HepG2 (cell line): ENCODE measurements at regions not wholly inside any gene's neighbourhood (a gene's known extent, or its start where the extent isn't known, plus 50 kb on each side); places are given as distances from the start of the nearest gene placed in this dataset.

Experiments
- CHD2 ChIP-seq: IDR thresholded peaks from 2 replicates; pipeline ENCODE4 v1.6.1; 2011; ENCODE audit warnings: low read depth, low read length, improper control_type of control experiment
- CTCF ChIP-seq: sonication (generic); formaldehyde crosslinking; IDR thresholded peaks from 2 replicates; pipeline ENCODE4 v1.5.0; 2020; ENCODE audit warnings: mild to moderate bottlenecking, missing genetic modification reagents, moderate library complexity
- ISL2 ChIP-seq: sonication (generic); formaldehyde crosslinking; IDR thresholded peaks from 2 replicates; pipeline ENCODE4 v1.5.0; 2020; ENCODE audit warnings: missing genetic modification reagents
- MED1 ChIP-seq: sonication (generic); formaldehyde crosslinking; IDR thresholded peaks from 2 replicates; pipeline ENCODE4 v1.4.0; 2020; ENCODE audit warnings: missing genetic modification reagents
- SATB2 ChIP-seq: sonication (generic); formaldehyde crosslinking; IDR thresholded peaks from 2 replicates; pipeline ENCODE4 v1.5.0; 2020; ENCODE audit warnings: missing genetic modification reagents
- TCF7L2 ChIP-seq: IDR thresholded peaks from 2 replicates; pipeline ENCODE4 v1.6.1; 2011; ENCODE audit warnings: mild to moderate bottlenecking, low read depth, low read length, moderate library complexity
- ZIK1 ChIP-seq: sonication (generic); formaldehyde crosslinking; IDR thresholded peaks from 2 replicates; pipeline ENCODE4 v1.5.0; 2020; ENCODE audit warnings: mild to moderate bottlenecking, low read depth, missing genetic modification reagents, borderline replicate concordance
- ZNF331 ChIP-seq: sonication (generic); formaldehyde crosslinking; IDR thresholded peaks from 2 replicates; pipeline ENCODE4 v1.4.0; 2020; ENCODE audit warnings: missing genetic modification reagents
- ZNF34 ChIP-seq: sonication (generic); formaldehyde crosslinking; IDR thresholded peaks from 2 replicates; pipeline ENCODE4 v1.4.0; 2020; ENCODE audit warnings: mild to moderate bottlenecking, missing genetic modification reagents, borderline replicate concordance
- TF ChIP-seq, protein P1 (sequence below): sonication (generic); formaldehyde crosslinking; IDR thresholded peaks from 2 replicates; pipeline ENCODE4 v1.8.1; 2022; ENCODE audit warnings: mild to moderate bottlenecking, missing genetic modification reagents
- TF ChIP-seq, protein P2 (sequence below): sonication (generic); formaldehyde crosslinking; IDR thresholded peaks from 2 replicates; pipeline ENCODE4 v1.4.0; 2020; ENCODE audit warnings: missing genetic modification reagents
- TF ChIP-seq, protein P3 (sequence below), 2 experiments: sonication (generic) in 1 of 2; formaldehyde crosslinking in 1 of 2; IDR thresholded peaks; 2 replicates each; pipeline versions ENCODE4 v1.5.1 to v1.6.1; 2011 to 2020; ENCODE audit warnings: borderline replicate concordance in 1 of 2, low read depth in 1 of 2, low read length in 1 of 2, mild to moderate bottlenecking in 1 of 2, missing genetic modification reagents in 1 of 2, moderate library complexity in 1 of 2
- TF ChIP-seq, protein P4 (sequence below): sonication (generic); formaldehyde crosslinking; IDR thresholded peaks from 2 replicates; pipeline ENCODE4 v1.4.0; 2020; ENCODE audit warnings: mild to moderate bottlenecking, missing genetic modification reagents
- TF ChIP-seq, protein P5 (sequence below): sonication (generic); formaldehyde crosslinking; IDR thresholded peaks from 2 replicates; pipeline ENCODE4 v1.5.1; 2020; ENCODE audit warnings: missing genetic modification reagents, mild to moderate bottlenecking, borderline replicate concordance

- TF ChIP-seq ZIK1 = no peak
- TF ChIP-seq MED1 (CRISPR knock-in tag) = no peak
- TF ChIP-seq, protein P1, sequence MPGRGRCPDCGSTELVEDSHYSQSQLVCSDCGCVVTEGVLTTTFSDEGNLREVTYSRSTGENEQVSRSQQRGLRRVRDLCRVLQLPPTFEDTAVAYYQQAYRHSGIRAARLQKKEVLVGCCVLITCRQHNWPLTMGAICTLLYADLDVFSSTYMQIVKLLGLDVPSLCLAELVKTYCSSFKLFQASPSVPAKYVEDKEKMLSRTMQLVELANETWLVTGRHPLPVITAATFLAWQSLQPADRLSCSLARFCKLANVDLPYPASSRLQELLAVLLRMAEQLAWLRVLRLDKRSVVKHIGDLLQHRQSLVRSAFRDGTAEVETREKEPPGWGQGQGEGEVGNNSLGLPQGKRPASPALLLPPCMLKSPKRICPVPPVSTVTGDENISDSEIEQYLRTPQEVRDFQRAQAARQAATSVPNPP (CRISPR knock-in tag) = no peak
- no peak for TF ChIP-seq ZNF34 (CRISPR knock-in tag)
- TF ChIP-seq ISL2 = no peak
- TF ChIP-seq CTCF = no peak
- TF ChIP-seq, protein P2, sequence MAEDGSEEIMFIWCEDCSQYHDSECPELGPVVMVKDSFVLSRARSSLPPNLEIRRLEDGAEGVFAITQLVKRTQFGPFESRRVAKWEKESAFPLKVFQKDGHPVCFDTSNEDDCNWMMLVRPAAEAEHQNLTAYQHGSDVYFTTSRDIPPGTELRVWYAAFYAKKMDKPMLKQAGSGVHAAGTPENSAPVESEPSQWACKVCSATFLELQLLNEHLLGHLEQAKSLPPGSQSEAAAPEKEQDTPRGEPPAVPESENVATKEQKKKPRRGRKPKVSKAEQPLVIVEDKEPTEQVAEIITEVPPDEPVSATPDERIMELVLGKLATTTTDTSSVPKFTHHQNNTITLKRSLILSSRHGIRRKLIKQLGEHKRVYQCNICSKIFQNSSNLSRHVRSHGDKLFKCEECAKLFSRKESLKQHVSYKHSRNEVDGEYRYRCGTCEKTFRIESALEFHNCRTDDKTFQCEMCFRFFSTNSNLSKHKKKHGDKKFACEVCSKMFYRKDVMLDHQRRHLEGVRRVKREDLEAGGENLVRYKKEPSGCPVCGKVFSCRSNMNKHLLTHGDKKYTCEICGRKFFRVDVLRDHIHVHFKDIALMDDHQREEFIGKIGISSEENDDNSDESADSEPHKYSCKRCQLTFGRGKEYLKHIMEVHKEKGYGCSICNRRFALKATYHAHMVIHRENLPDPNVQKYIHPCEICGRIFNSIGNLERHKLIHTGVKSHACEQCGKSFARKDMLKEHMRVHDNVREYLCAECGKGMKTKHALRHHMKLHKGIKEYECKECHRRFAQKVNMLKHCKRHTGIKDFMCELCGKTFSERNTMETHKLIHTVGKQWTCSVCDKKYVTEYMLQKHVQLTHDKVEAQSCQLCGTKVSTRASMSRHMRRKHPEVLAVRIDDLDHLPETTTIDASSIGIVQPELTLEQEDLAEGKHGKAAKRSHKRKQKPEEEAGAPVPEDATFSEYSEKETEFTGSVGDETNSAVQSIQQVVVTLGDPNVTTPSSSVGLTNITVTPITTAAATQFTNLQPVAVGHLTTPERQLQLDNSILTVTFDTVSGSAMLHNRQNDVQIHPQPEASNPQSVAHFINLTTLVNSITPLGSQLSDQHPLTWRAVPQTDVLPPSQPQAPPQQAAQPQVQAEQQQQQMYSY (CRISPR knock-in tag) = no peak
- TF ChIP-seq, protein P3, sequence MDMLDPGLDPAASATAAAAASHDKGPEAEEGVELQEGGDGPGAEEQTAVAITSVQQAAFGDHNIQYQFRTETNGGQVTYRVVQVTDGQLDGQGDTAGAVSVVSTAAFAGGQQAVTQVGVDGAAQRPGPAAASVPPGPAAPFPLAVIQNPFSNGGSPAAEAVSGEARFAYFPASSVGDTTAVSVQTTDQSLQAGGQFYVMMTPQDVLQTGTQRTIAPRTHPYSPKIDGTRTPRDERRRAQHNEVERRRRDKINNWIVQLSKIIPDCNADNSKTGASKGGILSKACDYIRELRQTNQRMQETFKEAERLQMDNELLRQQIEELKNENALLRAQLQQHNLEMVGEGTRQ (IDR thresholded peaks at IDR 0.05; ENCODE audit: low read depth, low read length) = no peak
- TF ChIP-seq, protein P3 (CRISPR knock-in tag; IDR thresholded peaks at IDR 0.05; ENCODE audit: borderline replicate concordance) = no peak
- TF ChIP-seq TCF7L2 = no peak
- no peak for TF ChIP-seq ZNF331 (CRISPR knock-in tag)
- TF ChIP-seq SATB2 (CRISPR knock-in tag) = no peak
- no peak for TF ChIP-seq CHD2
- TF ChIP-seq, protein P4, sequence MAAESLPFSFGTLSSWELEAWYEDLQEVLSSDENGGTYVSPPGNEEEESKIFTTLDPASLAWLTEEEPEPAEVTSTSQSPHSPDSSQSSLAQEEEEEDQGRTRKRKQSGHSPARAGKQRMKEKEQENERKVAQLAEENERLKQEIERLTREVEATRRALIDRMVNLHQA = no peak
- TF ChIP-seq, protein P5, sequence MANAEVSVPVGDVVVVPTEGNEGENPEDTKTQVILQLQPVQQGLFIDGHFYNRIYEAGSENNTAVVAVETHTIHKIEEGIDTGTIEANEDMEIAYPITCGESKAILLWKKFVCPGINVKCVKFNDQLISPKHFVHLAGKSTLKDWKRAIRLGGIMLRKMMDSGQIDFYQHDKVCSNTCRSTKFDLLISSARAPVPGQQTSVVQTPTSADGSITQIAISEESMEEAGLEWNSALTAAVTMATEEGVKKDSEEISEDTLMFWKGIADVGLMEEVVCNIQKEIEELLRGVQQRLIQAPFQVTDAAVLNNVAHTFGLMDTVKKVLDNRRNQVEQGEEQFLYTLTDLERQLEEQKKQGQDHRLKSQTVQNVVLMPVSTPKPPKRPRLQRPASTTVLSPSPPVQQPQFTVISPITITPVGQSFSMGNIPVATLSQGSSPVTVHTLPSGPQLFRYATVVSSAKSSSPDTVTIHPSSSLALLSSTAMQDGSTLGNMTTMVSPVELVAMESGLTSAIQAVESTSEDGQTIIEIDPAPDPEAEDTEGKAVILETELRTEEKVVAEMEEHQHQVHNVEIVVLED (CRISPR knock-in tag) = no peak
These were observed 231.7 kb upstream of the SATB1 start for GRCh38 chr3:18656866-18657265.
